CD4-positive, alpha-beta T cell treated with Interleukin-17A for 4 hours (primary cell): ENCODE measurements at regions not wholly inside any gene's neighbourhood (a gene's known extent, or its start where the extent isn't known, plus 50 kb on each side); places are given as distances from the start of the nearest gene placed in this dataset.
"Not testable (repeated sequence)": the region's sequence is repeated elsewhere in the genome, so short reads cannot be mapped to it uniquely, and the experiment has no call there.

Source experiments
- DNase-seq: peaks from one replicate; pipeline ENCODE4 v3.0.0-alpha.2; 2020; ENCODE audit warnings: mixed read lengths

DNA sequence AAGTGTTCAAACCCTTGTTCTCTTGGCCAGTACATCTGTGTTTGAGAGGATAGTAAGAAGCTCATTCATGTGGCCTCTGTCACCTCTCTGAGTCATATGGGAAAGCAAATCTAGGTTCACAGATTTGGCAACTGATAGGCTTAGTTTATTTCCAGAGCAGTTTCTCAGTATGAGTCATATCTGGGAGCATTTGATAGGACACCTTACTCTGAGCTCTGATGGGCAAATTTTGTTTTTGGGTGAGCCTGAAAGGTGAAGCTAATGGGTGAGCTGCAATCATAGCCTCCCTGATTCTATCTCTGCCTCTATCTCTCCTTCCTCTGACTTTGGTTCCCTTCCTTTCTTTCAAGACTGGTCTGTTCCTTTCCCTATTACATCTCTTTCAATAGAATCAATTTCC, 134.4 kb downstream of the S1PR1 start:
- no peak for DNase-seq

DNA sequence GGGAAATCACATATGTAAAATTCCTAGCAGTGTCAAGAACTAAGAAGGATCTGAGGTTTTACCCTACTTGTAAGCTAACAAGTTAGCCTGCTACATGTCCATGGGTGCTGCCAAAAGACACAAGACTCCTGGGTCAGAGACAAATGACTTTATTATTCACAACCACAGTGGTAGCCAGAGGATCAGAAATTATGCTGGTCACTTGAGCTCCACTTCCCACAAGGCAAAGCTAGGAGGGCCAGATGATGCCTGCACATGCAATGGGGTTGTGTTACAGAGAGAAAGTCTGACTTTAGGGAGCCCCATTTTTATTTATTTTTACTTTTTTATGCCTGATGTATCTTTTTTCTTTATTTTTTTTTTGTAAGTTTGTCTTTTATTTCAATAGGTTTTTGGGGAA, 136.8 kb downstream of the S1PR1 start:
- no peak for DNase-seq

DNA sequence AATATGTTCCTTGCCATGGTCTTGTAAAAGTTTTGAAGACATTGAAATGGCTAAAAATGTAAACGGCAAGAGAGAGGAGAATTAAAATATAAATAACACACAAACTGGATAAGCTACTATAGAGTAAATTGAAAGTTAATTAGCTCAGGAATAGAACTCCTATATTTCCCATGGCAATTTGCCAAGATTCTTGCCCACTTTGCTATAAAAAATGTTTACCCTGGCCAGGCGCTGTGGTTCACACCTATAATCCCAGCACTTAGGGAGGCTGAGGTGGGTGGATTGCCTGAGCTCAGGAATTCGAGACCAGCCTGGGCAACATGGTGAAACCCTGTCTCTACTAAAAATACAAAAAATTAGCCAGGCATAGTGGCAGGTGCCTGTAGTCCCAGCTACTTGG, 138.6 kb downstream of the S1PR1 start:
- not testable (repeated sequence) for DNase-seq

DNA sequence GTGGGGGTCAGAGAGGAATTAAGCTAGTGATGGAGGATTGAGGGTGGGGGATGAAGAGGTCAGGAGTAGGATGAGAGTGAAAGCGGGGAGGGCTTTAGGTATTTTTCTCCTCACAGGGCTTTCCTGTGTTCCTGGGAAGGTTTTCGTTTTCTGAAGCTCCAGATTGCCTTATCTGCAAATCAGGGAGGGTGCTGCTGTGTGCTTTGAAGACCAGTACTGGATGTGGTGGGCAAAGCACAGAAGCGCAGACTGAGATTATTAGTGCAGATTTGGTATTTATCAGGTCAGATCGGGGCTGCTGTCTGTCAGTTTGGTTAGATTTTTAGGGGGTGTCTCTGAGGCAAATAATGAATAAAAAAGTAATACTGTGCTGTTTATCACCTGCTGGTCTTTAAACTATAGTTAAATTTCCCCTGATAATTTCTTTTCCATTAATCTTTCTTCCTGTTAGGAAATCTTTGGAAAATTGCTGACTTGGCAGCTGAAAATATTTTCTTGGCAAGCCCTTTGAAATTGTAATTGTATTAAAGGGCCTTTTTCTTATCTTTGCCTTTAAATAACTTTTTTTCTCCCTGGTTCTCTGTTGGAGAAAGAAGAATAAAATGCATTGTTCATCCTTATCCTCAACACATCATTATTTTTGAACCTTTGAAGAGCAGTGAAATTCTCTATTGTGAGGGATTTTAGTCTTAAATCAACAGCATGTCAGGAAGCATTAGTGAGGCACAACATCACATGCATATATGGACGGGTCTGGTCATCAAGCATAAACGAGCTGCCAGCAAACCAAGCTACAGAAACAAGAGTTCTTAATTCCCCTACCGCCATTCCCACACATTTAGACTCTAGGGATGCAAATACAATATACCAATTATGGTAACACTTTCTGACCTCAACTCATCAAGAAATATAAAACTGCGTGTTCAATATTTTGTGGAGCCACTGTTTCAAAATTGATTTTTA, 139.6 kb downstream of the S1PR1 start:
- DNase-seq: no peak

DNA sequence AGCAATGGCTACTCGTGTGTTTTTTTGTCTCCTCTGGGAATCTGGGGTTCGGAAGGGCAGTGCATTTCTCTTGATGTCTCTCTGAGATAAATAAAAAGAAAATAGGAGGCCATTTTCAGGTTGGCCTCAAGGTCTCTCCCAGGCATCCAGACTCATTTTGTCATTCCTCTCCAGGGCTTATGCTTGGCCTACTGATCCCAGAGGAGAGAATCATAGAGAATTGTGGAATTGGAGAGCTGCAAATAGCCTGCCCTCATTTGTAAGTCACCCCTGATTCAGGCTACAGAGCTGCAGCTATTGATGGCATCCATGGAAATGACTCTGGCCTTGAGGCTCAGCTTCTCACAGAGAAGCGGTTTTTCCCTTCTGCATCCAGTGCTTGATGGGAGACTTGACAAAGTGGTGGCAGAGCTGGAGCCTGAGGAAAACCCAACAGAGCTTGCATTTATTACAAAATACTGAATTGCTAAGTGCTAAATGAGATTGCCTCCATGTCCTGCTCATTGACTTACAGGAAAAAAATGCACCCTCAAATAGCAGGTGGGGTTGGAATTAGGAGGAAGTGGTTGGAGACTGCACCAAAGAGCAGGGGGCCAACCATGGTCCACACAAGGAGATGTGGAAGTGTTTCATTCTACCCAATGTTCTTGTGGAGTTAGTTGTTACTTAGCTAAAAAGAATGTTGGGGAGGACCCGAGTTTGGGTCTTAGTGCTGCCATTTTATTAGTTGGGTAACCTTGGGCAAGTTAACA, 140.4 kb downstream of the S1PR1 start:
- DNase-seq: no peak

DNA sequence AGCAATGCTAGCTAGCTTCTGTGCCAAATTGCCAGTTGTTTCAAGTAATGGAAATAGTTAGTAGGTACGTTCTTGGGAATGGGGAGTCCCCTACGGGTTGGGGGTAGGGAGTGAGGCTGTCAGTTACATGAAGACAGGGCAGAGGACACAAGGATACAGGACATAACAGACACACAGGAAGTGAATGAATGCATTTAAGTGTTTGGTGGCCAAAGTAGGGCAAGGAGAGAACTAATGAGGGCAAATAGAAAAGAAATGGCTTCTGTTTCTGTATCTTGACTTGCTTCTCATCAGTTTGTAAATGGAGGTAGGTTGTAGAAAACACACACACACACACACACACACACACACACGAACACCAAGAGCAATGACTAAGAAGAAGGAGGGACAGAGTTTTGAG, 142.2 kb downstream of the S1PR1 start:
- no peak for DNase-seq

DNA sequence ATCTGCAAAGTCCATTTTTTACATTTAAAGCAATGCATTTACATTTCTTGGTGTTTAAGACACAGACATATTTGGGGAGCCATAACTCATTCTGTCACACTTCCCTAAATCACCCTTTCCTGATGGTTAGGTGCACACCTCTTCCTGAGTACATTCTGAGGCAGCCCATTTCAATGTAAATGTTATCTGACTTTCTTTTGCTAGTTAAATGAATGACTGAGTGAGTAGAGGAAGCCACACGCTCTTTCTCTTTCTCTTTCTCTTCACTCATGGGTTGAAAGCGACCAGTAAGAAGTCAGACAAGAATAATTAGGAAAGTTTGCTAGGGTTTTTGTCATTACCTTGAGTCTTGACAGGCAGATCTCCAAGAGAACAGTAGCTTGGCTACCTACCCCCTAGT, 143.1 kb downstream of the S1PR1 start:
- no peak for DNase-seq

DNA sequence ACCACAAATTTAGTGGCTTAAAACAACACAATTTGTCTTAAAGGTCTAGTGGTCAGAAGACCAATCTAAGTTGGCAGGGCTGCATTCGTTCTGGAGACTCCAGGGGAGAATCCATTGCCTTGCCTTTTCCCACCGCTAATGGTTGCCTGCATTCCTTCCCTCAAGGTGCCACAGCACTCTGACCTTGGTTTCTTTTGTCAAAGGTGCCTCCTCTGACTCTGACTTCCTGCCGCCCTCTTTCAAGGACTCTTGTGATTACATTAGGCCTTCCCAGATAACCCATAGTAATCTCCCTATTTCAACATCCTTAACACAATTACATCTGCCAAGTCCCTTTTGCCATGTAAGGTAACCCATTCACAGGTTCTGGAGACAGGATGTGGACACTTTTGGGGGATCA, 145.3 kb downstream of the S1PR1 start:
- no peak for DNase-seq

DNA sequence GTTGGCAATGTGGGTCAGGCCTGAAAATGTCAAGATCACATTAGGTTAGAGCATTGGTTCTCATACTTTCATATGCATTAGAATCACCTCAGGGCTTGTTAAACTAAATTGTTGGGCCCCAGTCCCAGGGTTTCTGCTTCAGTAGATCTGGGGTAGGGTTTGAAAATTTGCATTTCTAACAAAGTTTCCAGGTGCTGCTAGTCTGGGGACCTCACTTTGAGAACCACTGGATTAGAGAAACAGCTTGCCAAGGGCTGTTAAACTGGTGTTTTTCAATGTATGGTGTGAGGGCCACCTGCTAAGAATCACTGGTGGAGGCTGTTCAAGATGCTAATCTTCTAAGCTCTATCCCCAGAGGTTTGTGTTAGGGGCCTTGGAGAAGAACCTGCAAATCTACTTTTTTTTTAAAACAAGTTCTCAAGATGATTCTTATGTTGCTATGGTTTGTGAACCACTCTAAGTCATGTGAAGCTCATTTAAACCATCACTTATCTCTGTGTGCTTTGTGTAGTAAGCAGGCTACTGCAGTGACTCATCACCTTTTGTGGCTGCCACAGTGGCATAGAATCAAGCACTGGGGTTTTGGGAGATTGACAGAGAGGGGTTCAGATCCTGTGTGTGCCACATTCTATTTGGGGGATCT, 152.2 kb downstream of the S1PR1 start:
- no peak for DNase-seq

DNA sequence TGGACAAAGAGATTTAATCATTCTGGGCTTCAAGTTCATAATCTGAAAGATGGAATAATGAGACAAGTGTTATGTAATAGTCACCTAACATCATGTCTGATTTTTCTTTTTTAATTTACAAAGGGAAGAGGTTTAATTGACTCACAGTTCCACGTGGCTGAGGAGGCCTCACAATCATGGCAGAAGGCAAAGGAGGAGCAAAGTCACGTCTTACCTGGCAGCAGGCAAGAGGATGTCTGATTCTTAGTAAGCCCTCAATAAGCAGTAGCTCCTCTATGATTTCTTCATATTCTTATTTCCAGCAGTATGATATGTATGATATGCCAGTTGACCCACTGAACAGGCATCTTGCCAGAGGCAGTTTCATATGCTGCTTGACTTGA, 152.7 kb downstream of the S1PR1 start:
- no peak for DNase-seq

DNA sequence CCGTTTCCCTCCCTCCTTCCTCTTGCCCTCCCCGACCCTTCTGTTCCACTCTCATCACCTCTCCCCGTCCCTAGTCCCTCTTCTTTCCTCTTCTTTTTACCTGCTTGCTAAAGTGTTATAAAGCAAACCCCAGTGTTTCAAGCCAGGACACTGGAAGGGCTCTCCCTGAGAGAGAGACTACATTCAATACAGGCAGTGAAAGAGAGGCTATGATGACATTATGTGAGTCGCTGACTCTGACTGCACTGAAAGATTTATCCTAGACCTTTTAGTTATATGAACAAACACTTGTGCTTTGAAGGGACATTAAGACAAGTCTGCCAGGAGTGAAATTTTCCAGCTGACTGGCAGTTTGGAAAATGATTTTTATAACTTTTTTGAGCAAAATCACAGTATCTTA, 155.7 kb downstream of the S1PR1 start:
- no peak for DNase-seq

DNA sequence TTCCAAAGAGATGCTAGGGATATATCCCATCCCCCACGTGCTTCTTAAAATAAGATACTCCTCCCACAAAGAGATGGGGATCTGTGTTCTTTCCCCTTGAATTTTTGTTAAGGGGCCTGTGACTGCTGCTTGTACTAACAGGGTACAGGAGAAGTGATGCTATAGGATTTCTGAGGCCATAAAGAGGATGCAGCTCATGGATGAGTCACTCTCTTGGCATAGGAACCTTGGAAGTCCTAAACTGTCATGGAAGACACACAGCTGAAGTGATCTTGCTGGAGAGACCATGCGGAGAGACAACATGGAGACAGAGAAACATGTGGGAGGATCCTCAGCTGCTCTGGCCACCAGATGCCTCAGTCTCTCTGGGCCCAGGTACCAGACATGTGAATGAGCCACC, 157.2 kb downstream of the S1PR1 start:
- DNase-seq: no peak

DNA sequence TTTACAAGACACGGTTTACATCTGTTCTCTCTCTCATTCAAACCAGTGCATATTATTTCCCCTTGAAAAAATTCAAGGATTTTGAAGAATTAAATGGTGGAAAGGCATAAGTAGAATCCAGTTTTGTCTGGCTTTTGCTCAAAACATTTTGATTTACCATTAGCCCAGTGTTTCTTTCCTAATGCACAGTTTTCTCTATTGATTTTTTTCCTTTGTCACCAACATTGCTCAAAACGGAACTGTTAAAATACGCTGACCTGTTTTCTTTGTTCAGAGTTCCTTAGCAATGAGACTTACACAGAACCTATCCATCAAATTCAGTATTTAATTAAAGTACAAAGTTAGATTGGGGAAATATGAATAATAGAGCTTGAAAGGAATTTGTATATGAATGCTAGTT, 162.4 kb downstream of the S1PR1 start:
- no peak for DNase-seq

DNA sequence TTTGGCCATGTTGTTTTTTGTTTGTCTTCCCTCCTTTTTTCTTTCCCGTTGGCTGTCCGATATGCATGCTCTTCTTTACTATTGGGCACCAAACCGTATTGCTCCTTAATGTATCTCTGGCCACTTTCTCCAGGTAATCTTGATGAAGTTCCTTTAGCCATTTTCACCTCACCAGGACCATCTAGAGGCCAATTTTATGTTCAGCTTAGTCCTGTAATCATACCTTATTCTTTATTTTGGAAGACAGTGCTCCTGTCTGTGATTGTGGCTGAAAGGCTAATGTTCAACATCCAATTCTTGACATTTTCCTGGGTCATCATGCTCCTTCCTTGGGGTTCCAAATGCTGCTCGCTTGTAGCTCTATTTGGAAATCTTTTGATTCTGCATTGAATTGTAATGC, 169.5 kb downstream of the S1PR1 start:
- no peak for DNase-seq

DNA sequence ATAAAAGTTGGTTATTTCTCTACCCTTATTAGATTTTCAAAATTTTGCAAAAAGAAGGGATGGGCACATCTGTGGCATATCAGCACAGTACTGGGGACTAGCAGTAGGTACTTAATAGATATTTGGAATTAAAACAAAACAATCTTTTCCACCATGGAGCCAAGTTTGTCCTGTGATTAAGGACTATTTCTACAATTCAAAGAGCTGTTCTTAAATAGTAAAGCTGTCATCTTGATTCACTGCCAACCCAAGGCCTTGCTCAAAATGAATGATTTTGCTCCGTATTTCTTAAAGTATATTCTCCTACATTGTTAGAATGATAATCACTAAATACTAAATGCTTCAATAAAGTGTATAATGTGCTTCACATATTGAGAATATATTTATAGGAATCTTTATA, 169.9 kb downstream of the S1PR1 start:
- DNase-seq: no peak

DNA sequence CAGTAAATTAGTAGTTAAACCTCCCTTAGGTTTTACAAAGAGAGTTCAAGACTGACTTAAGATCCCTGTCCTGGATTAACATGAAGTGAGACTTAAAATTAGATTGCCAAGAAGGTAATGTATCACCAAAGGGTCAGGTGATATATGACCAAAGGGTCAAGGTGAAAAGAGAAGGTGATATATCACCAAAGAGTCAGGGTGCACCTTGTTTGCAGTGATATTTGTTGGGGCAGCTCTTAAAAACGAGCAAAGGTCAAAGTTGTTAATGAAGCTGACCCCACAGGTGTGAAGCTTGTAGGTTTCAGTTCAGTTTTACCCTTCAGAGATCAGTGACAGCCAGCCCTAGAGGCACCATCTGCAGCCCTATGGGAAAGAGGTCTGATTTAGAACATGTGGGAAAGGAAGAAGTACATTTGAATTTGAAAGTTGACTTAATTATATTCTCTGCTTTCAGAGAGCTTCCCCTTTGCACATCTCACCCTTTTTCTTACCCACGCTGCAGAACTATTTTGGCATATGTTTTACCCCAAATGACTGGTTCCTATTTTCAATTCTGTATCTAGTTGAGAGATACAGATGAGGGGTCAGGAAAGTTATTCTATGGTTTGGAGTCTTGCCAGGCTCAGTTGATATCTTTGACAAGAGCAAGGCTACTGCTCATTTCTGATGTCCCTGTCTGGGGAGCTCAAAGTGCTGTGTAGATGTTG, 170.8 kb downstream of the S1PR1 start:
- DNase-seq: no peak

DNA sequence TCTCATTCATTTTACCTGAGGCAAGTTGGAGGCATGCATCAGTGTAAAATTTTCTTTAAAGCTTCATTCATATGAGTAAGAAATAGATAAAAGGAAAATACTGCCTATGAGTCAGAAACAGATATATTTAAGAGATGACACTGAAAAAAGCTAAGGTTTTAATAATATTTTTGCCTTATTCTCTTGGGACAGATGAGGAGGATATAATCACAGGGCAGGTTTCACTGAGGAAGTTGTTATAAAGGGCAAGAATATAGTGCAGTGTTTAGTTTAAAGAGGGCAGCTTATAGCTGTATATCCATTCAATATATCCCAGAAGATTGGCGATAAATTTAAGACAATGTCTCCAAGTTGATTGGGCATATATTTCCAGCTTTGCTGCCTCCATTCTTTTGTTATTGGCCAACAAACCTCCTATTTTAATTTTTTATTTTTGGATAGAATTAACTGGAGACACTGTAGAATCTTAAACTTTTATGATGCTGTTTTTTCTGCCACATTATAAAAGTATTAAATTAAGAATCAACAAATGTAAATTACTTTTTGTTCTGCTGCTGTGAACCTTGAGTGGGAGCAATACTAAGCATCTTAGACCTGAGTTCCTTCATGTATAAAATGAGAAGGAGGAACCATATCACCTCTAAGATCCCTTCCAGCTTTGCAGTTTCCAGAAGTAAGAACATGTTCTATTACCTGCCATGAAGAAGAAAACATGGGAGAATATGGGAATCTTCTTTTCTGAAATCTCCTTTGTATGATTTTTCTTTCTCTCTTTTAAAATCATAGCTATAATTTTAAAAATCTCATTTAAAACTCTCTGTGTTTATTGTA, 171.6 kb downstream of the S1PR1 start:
- no peak for DNase-seq

DNA sequence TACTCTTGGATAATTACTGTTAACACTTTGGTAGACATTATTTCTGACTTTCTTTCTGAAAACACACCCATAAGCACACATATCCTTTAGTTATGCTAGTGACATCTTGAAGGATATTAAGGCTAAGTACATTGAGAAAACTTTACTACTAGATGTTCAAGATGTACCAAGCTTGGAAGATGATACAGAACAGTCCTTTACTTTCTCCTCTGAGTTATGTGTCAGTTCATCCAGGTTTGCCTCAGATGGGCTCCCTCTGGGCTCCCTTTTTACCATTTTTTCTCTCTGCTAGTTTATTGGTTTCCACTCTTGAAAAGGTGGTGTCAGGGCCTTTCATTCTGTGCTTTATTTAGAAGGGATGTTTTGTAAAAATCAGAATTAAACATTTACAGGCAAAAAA, 172.3 kb downstream of the S1PR1 start:
- DNase-seq: no peak

DNA sequence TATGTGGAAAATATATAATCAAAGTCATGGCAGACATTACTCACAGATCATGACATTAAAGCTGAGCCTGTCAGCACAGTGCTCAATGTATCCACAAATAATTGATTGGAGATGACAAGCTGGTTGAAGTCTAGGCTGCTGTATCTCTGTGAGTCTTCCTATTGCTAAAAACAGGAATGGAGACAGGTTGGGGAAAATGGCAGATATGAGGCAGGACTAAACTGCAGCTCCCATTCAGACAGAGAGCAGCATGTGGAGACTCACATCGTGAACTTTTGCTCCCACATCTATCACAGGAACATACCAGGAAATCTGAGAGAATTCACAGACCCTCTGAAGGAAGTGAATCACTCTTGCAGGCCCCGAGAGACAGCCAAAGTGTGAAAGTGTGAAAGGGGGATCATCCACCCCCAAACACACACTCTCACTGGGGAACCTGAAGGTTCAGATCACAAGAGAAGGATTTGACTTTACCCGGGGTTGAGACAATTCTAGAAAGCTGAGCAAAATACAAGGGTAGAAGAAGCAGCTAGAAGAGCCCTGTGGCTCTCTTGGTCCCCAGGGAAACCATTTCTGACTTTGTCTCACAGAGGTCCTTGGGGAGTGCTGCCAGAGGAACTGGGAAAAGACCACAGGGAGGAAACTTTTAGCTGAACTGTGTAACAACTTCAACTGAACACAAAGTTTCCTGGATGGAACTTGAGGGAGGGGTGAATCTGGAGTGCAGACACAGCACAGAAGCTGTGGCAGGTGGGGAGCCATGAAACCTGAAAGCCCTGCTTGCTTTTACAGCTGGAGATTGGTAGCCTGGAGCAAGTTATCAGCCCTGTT, 173.4 kb downstream of the S1PR1 start:
- no peak for DNase-seq

DNA sequence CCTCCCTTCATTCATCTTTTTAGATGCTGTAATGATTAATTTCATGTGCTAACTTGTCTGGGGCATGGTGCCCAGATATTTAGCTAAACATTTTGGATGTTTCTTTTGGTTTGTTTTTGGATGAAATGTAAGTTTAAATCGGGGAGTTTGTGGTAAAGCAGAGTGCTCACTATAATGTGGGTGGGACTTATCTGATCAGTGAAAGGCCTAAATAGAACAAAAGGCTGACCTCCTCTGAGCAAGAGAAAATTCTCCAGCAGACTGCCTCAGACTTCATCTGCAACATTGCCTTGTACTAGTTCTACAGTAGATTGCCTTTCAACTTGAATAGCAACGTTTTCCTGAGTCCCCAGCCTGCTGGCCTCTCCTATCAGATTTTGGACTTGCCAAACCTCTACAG, 183.6 kb downstream of the S1PR1 start:
- no peak for DNase-seq

DNA sequence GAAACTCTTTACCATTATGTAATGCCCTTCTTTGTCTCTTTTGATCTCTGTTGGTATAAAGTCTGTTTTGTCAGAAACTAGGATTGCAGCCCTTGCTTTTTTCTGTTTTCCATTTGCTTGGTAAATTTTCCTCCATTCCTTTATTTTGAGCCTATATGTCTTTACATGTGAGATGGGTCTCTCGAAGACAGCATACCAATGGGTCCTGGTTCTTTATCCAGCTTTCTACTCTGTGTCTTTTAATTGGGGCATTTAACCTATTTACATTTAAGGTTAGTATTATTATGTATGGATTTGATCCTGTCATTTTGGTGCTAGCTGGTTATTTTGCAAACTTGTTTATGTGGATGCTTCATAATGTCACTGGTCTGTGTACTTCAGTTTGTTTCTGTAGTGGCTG, 191.3 kb downstream of the S1PR1 start:
- DNase-seq: not testable (repeated sequence)
